ENCODE measurements at regions not wholly inside any gene's neighbourhood (a gene's known extent, or its start where the extent isn't known, plus 50 kb on each side); places are given as distances from the start of the nearest gene placed in this dataset.

- TF ChIP-seq SUZ12 (IDR thresholded peaks at IDR 0.05; ENCODE audit: extremely low read depth, insufficient read depth, insufficient read length) (no peak), YY1 (IDR thresholded peaks at IDR 0.05; ENCODE audit: insufficient read depth, insufficient read length) (no peak)
Observed at GRCh38 chr6:170162011-170162774, 128.7 kb downstream of the DLL1 start.

Measured in NT2/D1 (cell line).